A549 (cell line): ENCODE measurements at regions not wholly inside any gene's neighbourhood (a gene's known extent, or its start where the extent isn't known, plus 50 kb on each side); places are given as distances from the start of the nearest gene placed in this dataset.

ENCODE experiments used
- ATAC-seq, 2 experiments: fragments of 200-7000 bp in 1 of 2; fragments of >200 bp in 1 of 2; cut with Nextera tagmentation in 1 of 2; cut with Tn5 transposase in 1 of 2; 3 replicates each; pipeline versions ENCODE4 v1.8.0 to v1.9.1; 2018 to 2020; ENCODE audit warnings: mild to moderate bottlenecking in 1 of 2, moderate library complexity in 1 of 2
- CTCF ChIA-PET: fragments of 300-600 bp; sonication (Branson Sonifier 250); formaldehyde crosslinking; extraction: SDS; loops from one replicate; lab custom pipeline; 2021; ENCODE audit warnings: antibody characterized with exemption, inconsistent platforms; lab: Yijun Ruan, JAX
- POLR2A ChIA-PET: fragments of 350-600 bp; formaldehyde crosslinking; extraction: SDS; loops from one replicate; lab custom pipeline; 2021; ENCODE audit warnings: antibody characterized with exemption, inconsistent platforms; lab: Yijun Ruan, JAX
- DNase-seq, 2 experiments: peaks; one replicate each; pipeline versions ENCODE4 v3.0.0 to v3.0.0-alpha.2; 2011 to 2016; ENCODE audit warnings: low read depth in 1 of 2, low spot score in 1 of 2
- FAIRE-seq: peaks from 2 replicates; lab custom pipeline; 2011; peaks lifted over from hg19 to GRCh38; lab: Jason Lieb, UNC
- H3K27ac ChIP-seq, 2 experiments: fragments of >200 bp; sonication (Bioruptor Twin); formaldehyde crosslinking; 3 replicates each; pipeline ENCODE4 v1.5.1; 2016 to 2017
- H3K4me1 ChIP-seq: fragments of >200 bp; sonication (Bioruptor Twin); formaldehyde crosslinking; 3 replicates; pipeline ENCODE4 v1.6.1; 2016
- H3K4me2 ChIP-seq: fragments of >200 bp; sonication (Bioruptor Twin); formaldehyde crosslinking; 3 replicates; pipeline ENCODE4 v1.6.1; 2016
- H3K4me3 ChIP-seq: fragments of >200 bp; sonication (Bioruptor Twin); formaldehyde crosslinking; 3 replicates; pipeline ENCODE4 v1.5.1; 2016
- H3K9me3 ChIP-seq: fragments of >200 bp; sonication (Bioruptor Twin); formaldehyde crosslinking; 3 replicates; pipeline ENCODE4 v1.6.1; 2016
- ATOH8 ChIP-seq: fragments of 250-450 bp; sonication (Bioruptor Pico); IDR thresholded peaks from 2 replicates; pipeline ENCODE4 v1.5.0; 2020; ENCODE audit warnings: low read depth, mild to moderate bottlenecking, moderate library complexity
- CBX8 ChIP-seq: fragments of 200-600 bp; sonication (generic); IDR thresholded peaks from 2 replicates; pipeline ENCODE4 v1.6.1; 2016
- CHD2 ChIP-seq: fragments of 150-350 bp; IDR thresholded peaks from 2 replicates; pipeline ENCODE4 v1.6.1; 2014; ENCODE audit warnings: low read length; ENCODE audit not compliant: partially characterized antibody
- EHMT2 ChIP-seq: fragments of 200-600 bp; sonication (generic); IDR thresholded peaks from 2 replicates; pipeline ENCODE4 v1.6.1; 2016; ENCODE audit warnings: antibody characterized with exemption, low read depth, mild to moderate bottlenecking, moderate library complexity
- ELK1 ChIP-seq: fragments of 150-350 bp; IDR thresholded peaks from 2 replicates; pipeline ENCODE4 v1.6.1; 2014; ENCODE audit warnings: low read depth, mild to moderate bottlenecking, low read length
- FOSB ChIP-seq: fragments of 250-450 bp; sonication (Bioruptor Pico); IDR thresholded peaks from 2 replicates; pipeline ENCODE4 v1.5.0; 2020; ENCODE audit warnings: mild to moderate bottlenecking, moderate library complexity
- HMGXB4 ChIP-seq: fragments of 250-450 bp; sonication (Bioruptor Pico); IDR thresholded peaks from 2 replicates; pipeline ENCODE4 v1.5.0; 2021; ENCODE audit warnings: mild to moderate bottlenecking, moderate library complexity, borderline replicate concordance
- HOXB13 ChIP-seq: fragments of 250-450 bp; sonication (Bioruptor Pico); IDR thresholded peaks from 2 replicates; pipeline ENCODE4 v1.5.0; 2020; ENCODE audit warnings: low read depth, mild to moderate bottlenecking, moderate library complexity
- JUNB ChIP-seq: fragments of >200 bp; sonication (Bioruptor Twin); formaldehyde crosslinking; IDR thresholded peaks from 2 replicates; pipeline ENCODE4 v1.6.1; 2016
- KDM1A ChIP-seq: fragments of 200-600 bp; sonication (generic); IDR thresholded peaks from 2 replicates; pipeline ENCODE4 v1.6.1; 2016; ENCODE audit warnings: low read depth, mild to moderate bottlenecking
- PHF8 ChIP-seq: fragments of 200-600 bp; sonication (generic); IDR thresholded peaks from 2 replicates; pipeline ENCODE4 v1.6.1; 2016; ENCODE audit warnings: low read depth, mild to moderate bottlenecking, antibody characterized with exemption, moderate library complexity, borderline replicate concordance
- POLR2AphosphoS2 ChIP-seq: conservative IDR thresholded peaks from 2 replicates; pipeline ENCODE4 v1.6.1; 2012; ENCODE audit warnings: low read length, improper control_type of control experiment, inconsistent platforms
- RCOR1 ChIP-seq: fragments of 150-350 bp; IDR thresholded peaks from 2 replicates; pipeline ENCODE4 v1.6.1; 2014; ENCODE audit warnings: antibody characterized with exemption, low read length, low read depth
- TP53 ChIP-seq: fragments of 250-450 bp; sonication (Bioruptor Pico); IDR thresholded peaks from 2 replicates; pipeline ENCODE4 v1.5.0; 2021; ENCODE audit warnings: mild to moderate bottlenecking, moderate library complexity
- USF2 ChIP-seq: fragments of 450-650 bp; IDR thresholded peaks from 2 replicates; pipeline ENCODE4 v1.6.1; 2014; ENCODE audit warnings: antibody characterized with exemption
- ZFP36 ChIP-seq: fragments of 450-650 bp; IDR thresholded peaks from 2 replicates; pipeline ENCODE4 v1.6.1; 2014; ENCODE audit warnings: borderline replicate concordance; ENCODE audit not compliant: partially characterized antibody
- WGBS: methylation state at CpG from one replicate; pipeline ENCODE4 v1.1.6; 2017; ENCODE audit errors: missing lambda C conversion rate; 5-methylcytosine and 5-hydroxymethylcytosine counted together

- TF ChIP-seq POLR2AphosphoS2 (no peak), KDM1A (no peak), CHD2 (no peak), FOSB (CRISPR knock-in tag) (no peak), PHF8 (no peak)
These were observed 343.3 kb upstream of the KLF4 start (continued) for GRCh38 chr9:107832871-107833270.

- ChIA-PET CTCF (interaction anchor here (1.5 kb wide), 1 partner anchor 43 kb away, joined by 4 read pairs; no protein-coding TSS in a partner anchor), POLR2A (no interaction called here)
- DNase-seq = no peak
- H3K4me3 ChIP-seq = no peak overlapping the region
- no peaks in the 10 kb centered on the region for H3K4me1 ChIP-seq
- 0 out of 3 replicates have a peak, but pooled peaks cover 5% of the 10 kb centered on the region for H3K9me3 ChIP-seq
- no peak overlapping the region for H3K27ac ChIP-seq
- H3K4me2 ChIP-seq = no peak overlapping the region
- no peak for FAIRE-seq
- 11% methylated on average over 3 of the region's 3 CpGs for WGBS
- no peak for TF ChIP-seq TP53
- no peak for TF ChIP-seq EHMT2
- no peak for TF ChIP-seq CBX8
- no peak for TF ChIP-seq PHF8
- TF ChIP-seq HMGXB4 = no peak
- TF ChIP-seq USF2 = no peak
- TF ChIP-seq RCOR1 = no peak
- no peak for TF ChIP-seq HOXB13
- no peak for TF ChIP-seq JUNB
- TF ChIP-seq, all 56 proteins: peak for 0
- ATAC-seq = no peak
These were observed 340.9 kb upstream of the KLF4 start for GRCh38 chr9:107830479-107830878.

GRCh38 chr9:107827884-107828283 is 338.3 kb upstream of the KLF4 start:
- CTCF ChIA-PET = interaction anchor here (1.2 kb wide), 1 partner anchor 362 kb away, joined by 3 read pairs; no protein-coding TSS in a partner anchor
- 41% methylated on average over 2 of the region's 2 CpGs for WGBS
- no peak for FAIRE-seq

More at GRCh38 chr9:107827884-107828283, 338.3 kb upstream of the KLF4 start:
- no peak overlapping the region for H3K27ac ChIP-seq
- H3K4me1 ChIP-seq = no peaks in the 10 kb centered on the region
- H3K4me2 ChIP-seq = no peak overlapping the region
- TF ChIP-seq ELK1 (no peak), ATOH8 (no peak), ZFP36 (no peak)
- DNase-seq = no peak
- no peak for ATAC-seq
- 0 out of 3 replicates have a peak, but pooled peaks cover 5% of the 10 kb centered on the region for H3K9me3 ChIP-seq
- no peak overlapping the region for H3K4me3 ChIP-seq
- POLR2A ChIA-PET = no interaction called here
